GM12878 (cell line): ENCODE measurements at regions not wholly inside any gene's neighbourhood (a gene's known extent, or its start where the extent isn't known, plus 50 kb on each side); places are given as distances from the start of the nearest gene placed in this dataset.

Experiments used
- CEBPZ ChIP-seq: fragments of 150-350 bp; IDR thresholded peaks from 2 replicates; pipeline ENCODE4 v1.6.1; 2016; ENCODE audit warnings: low read depth, low read length
- CHD2 ChIP-seq: IDR thresholded peaks from 2 replicates; pipeline ENCODE4 v1.6.1; 2011; ENCODE audit warnings: low read depth, low read length, improper control_type of control experiment, borderline replicate concordance
- JUND ChIP-seq: IDR thresholded peaks from 2 replicates; pipeline ENCODE4 v1.6.1; 2012; ENCODE audit warnings: low read depth, mild to moderate bottlenecking, low read length, improper control_type of control experiment, moderate library complexity
- NFXL1 ChIP-seq: fragments of 450-650 bp; IDR thresholded peaks from 2 replicates; pipeline ENCODE4 v1.6.1; 2017; ENCODE audit warnings: antibody characterized with exemption, mild to moderate bottlenecking, borderline replicate concordance
- SP1 ChIP-seq: IDR thresholded peaks from one replicate; pipeline ENCODE4 v1.6.1; 2011; ENCODE audit warnings: low read depth, low read length
- SRF ChIP-seq, 2 experiments: IDR thresholded peaks; 2 replicates each; pipeline ENCODE4 v1.6.1; 2011; ENCODE audit warnings: low read depth in 2 of 2, low read length in 2 of 2, mild to moderate bottlenecking in 1 of 2, moderate library complexity in 1 of 2
- TCF12 ChIP-seq: IDR thresholded peaks from 2 replicates; pipeline ENCODE4 v1.6.1; 2011; ENCODE audit warnings: low read depth, mild to moderate bottlenecking, low read length
- TF ChIP-seq, protein P1 (sequence below), 3 experiments: IDR thresholded peaks in 2 of 3; conservative IDR thresholded peaks in 1 of 3; 2 replicates each; pipeline ENCODE4 v1.5.1; 2011; ENCODE audit warnings: low read depth in 3 of 3, low read length in 3 of 3, mild to moderate bottlenecking in 3 of 3, control low read depth in 2 of 3, moderate library complexity in 2 of 3, inconsistent platforms in 1 of 3, mixed read lengths in 1 of 3; ENCODE audit not compliant: control insufficient read depth in 2 of 3, insufficient read depth in 1 of 3; ENCODE audit errors: extremely low read depth in 1 of 3

DNA sequence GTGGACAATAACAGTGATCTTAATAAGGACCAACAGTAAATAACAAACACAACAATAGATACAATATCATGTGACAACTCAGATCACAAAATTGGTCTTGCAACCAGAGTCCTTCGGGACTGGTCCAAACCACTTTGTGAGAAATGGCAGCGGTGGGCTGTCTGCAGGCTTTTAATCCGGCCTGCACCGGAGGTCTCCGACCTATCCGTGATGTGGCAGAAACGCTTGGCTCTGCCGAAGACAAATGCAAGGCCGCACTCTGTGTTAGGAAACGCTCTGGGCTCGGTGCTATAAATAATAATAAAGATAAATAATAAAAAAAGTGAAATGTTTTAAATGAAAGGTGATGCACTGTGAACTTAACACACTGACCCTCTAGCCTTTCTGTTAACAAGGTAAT lies 810.6 kb upstream of the NR2F2 start:
- no peak for TF ChIP-seq NFXL1
- no peak for TF ChIP-seq TCF12
- no peak for TF ChIP-seq CEBPZ
- TF ChIP-seq, protein P1, sequence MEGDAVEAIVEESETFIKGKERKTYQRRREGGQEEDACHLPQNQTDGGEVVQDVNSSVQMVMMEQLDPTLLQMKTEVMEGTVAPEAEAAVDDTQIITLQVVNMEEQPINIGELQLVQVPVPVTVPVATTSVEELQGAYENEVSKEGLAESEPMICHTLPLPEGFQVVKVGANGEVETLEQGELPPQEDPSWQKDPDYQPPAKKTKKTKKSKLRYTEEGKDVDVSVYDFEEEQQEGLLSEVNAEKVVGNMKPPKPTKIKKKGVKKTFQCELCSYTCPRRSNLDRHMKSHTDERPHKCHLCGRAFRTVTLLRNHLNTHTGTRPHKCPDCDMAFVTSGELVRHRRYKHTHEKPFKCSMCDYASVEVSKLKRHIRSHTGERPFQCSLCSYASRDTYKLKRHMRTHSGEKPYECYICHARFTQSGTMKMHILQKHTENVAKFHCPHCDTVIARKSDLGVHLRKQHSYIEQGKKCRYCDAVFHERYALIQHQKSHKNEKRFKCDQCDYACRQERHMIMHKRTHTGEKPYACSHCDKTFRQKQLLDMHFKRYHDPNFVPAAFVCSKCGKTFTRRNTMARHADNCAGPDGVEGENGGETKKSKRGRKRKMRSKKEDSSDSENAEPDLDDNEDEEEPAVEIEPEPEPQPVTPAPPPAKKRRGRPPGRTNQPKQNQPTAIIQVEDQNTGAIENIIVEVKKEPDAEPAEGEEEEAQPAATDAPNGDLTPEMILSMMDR (IDR thresholded peaks at IDR 0.05 in 2 of 3, conservative IDR thresholded peaks at IDR 0.05 in 1 of 3; ENCODE audit: control insufficient read depth in 2 of 3, extremely low read depth in 1 of 3, insufficient read depth in 1 of 3, low read depth in 3 of 3, low read length in 3 of 3): no peak
- TF ChIP-seq CHD2: no peak
- TF ChIP-seq SRF (IDR thresholded peaks at IDR 0.05; ENCODE audit: low read depth in 2 of 2, low read length in 2 of 2): no peak
- TF ChIP-seq JUND: no peak
- no peak for TF ChIP-seq SP1
